Upper lobe of right lung (tissue), 1 donor: ENCODE measurements at regions not wholly inside any gene's neighbourhood (a gene's known extent, or its start where the extent isn't known, plus 50 kb on each side); places are given as distances from the start of the nearest gene placed in this dataset.

ENCODE experiments used
- ATAC-seq: fragments of 200-7000 bp; cut with Tn5 transposase; one replicate; pipeline ENCODE4 v1.9.1; 2020; ENCODE audit warnings: mild to moderate bottlenecking, moderate library complexity
- DNase-seq: peaks from one replicate; pipeline ENCODE4 v3.0.0-alpha.2; 2020
- H3K27ac ChIP-seq: fragments of 200-600 bp; one replicate; pipeline ENCODE4 v1.8.0; 2022
- H3K27me3 ChIP-seq: fragments of 200-600 bp; one replicate; pipeline ENCODE4 v1.8.0; 2022; ENCODE audit warnings: mild to moderate bottlenecking
- H3K36me3 ChIP-seq: fragments of 200-600 bp; one replicate; pipeline ENCODE4 v1.8.0; 2022
- H3K4me1 ChIP-seq: fragments of 200-600 bp; one replicate; pipeline ENCODE4 v1.8.0; 2022
- H3K4me3 ChIP-seq: fragments of 200-600 bp; one replicate; pipeline ENCODE4 v1.8.0; 2022; ENCODE audit warnings: mild to moderate bottlenecking
- H3K9me3 ChIP-seq: fragments of 200-600 bp; one replicate; pipeline ENCODE4 v1.8.0; 2022
- intact Hi-C: fragments of 100-400 bp; cut with DNase I; formaldehyde crosslinking; loops from one replicate; pipeline ENCODE4 v1.11.0; 2022
- TF ChIP-seq, protein P1 (sequence below): fragments of 200-600 bp; IDR thresholded peaks from one replicate; pipeline ENCODE4 v1.8.0; 2022; ENCODE audit warnings: antibody characterized with exemption
- donor health status: DM: no; HTN: yes; CAD: no; lungs with severe emphysema.

GRCh38 chr1:87478231-87478630, 149.6 kb downstream of the LMO4 start:
- H3K27me3 ChIP-seq: no peaks in the 10 kb centered on the region
- no peak overlapping the region for H3K4me3 ChIP-seq
- intact Hi-C loops: no loop called here
- H3K9me3 ChIP-seq: no peaks in the 10 kb centered on the region
- no peaks in the 10 kb centered on the region for H3K4me1 ChIP-seq
- DNase-seq: no peak
- no peak overlapping the region for H3K27ac ChIP-seq
- peak; percentile 25 for ATAC-seq
- H3K36me3 ChIP-seq: no peaks in the 10 kb centered on the region
- TF ChIP-seq, protein P1, sequence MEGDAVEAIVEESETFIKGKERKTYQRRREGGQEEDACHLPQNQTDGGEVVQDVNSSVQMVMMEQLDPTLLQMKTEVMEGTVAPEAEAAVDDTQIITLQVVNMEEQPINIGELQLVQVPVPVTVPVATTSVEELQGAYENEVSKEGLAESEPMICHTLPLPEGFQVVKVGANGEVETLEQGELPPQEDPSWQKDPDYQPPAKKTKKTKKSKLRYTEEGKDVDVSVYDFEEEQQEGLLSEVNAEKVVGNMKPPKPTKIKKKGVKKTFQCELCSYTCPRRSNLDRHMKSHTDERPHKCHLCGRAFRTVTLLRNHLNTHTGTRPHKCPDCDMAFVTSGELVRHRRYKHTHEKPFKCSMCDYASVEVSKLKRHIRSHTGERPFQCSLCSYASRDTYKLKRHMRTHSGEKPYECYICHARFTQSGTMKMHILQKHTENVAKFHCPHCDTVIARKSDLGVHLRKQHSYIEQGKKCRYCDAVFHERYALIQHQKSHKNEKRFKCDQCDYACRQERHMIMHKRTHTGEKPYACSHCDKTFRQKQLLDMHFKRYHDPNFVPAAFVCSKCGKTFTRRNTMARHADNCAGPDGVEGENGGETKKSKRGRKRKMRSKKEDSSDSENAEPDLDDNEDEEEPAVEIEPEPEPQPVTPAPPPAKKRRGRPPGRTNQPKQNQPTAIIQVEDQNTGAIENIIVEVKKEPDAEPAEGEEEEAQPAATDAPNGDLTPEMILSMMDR: peak; percentile 11

GRCh38 chr1:87495147-87495546, 166.5 kb downstream of the LMO4 start:
- Histone ChIP-seq H3K27ac (no peak overlapping the region), H3K36me3 (no peaks in the 10 kb centered on the region), H3K4me1 (no peaks in the 10 kb centered on the region), H3K27me3 (no peaks in the 10 kb centered on the region), H3K4me3 (no peak overlapping the region), H3K9me3 (no peaks in the 10 kb centered on the region)
- TF ChIP-seq, protein P1: no peak
- DNase-seq (no peak), ATAC-seq (no peak)
- intact Hi-C loops: no loop called here

- Histone ChIP-seq H3K27me3 (no peaks in the 10 kb centered on the region), H3K27ac (no peak overlapping the region), H3K4me1 (no peaks in the 10 kb centered on the region), H3K4me3 (no peak overlapping the region), H3K36me3 (no peaks in the 10 kb centered on the region), H3K9me3 (no peaks in the 10 kb centered on the region)
- ATAC-seq (no peak), DNase-seq (no peak)
- TF ChIP-seq, protein P1: no peak
- intact Hi-C loops: no loop called here
Measured at GRCh38 chr1:87495870-87496269, 167.2 kb downstream of the LMO4 start.

GRCh38 chr1:87497380-87498203, 168.9 kb downstream of the LMO4 start:
- no peak for ATAC-seq
- no peak overlapping the region for H3K4me3 ChIP-seq
- TF ChIP-seq, protein P1: no peak
- no peak overlapping the region for H3K27ac ChIP-seq
- H3K9me3 ChIP-seq: no peaks in the 10 kb centered on the region
- intact Hi-C loops: no loop called here
- no peak for DNase-seq
- H3K27me3 ChIP-seq: no peaks in the 10 kb centered on the region
- H3K36me3 ChIP-seq: no peaks in the 10 kb centered on the region
- H3K4me1 ChIP-seq: no peaks in the 10 kb centered on the region

- Histone ChIP-seq H3K27ac (no peak overlapping the region), H3K27me3 (no peaks in the 10 kb centered on the region), H3K9me3 (no peaks in the 10 kb centered on the region), H3K4me3 (no peak overlapping the region), H3K4me1 (no peaks in the 10 kb centered on the region), H3K36me3 (no peaks in the 10 kb centered on the region)
- TF ChIP-seq, protein P1: no peak
- intact Hi-C loops: no loop called here
- no peak for ATAC-seq
- DNase-seq: no peak
Measured at GRCh38 chr1:87501738-87502137, 173.1 kb downstream of the LMO4 start.
